ENCODE measurements at regions not wholly inside any gene's neighbourhood (a gene's known extent, or its start where the extent isn't known, plus 50 kb on each side); places are given as distances from the start of the nearest gene placed in this dataset.

GRCh38 chr6:14674458-14674857 is 556.9 kb downstream of the CD83 start:
- no peak overlapping the region for H3K9ac ChIP-seq (ENCODE audit: insufficient read depth, low read length)
- DNase-seq (ENCODE audit: low read depth in 2 of 2), result no peak
- H3K4me3 ChIP-seq (replicated peaks in 1 of 4; ENCODE audit: control extremely low read depth in 1 of 4, insufficient read depth in 1 of 4, low read depth in 3 of 4, low read length in 4 of 4), result no peak overlapping the region
- TF ChIP-seq CTCF (conservative IDR thresholded peaks at IDR 0.05 in 1 of 2, IDR thresholded peaks at IDR 0.05 in 1 of 2; ENCODE audit: low read depth in 1 of 2, low read length in 2 of 2), result no peak
- TF ChIP-seq EZH2 (IDR thresholded peaks at IDR 0.05; ENCODE audit: low read length, missing control alignments), result no peak
- no peak overlapping the region for H3K27ac ChIP-seq (ENCODE audit: insufficient read depth, low read length)
- H3K36me3 ChIP-seq (ENCODE audit: control insufficient read depth, insufficient read depth, low read length), result no peaks in the 10 kb centered on the region
- no peaks in the 10 kb centered on the region for H4K20me1 ChIP-seq (ENCODE audit: control insufficient read depth, extremely low read depth, insufficient read depth, low read length)
- no peaks in the 10 kb centered on the region for H3K27me3 ChIP-seq (ENCODE audit: control insufficient read depth, insufficient read depth, low read length)
- H3K4me2 ChIP-seq (ENCODE audit: extremely low read depth, insufficient read depth, low read length), result no peak overlapping the region
- H3K4me1 ChIP-seq (ENCODE audit: control insufficient read depth, extremely low read depth, insufficient read depth, low read length), result peaks cover 4% of the 10 kb centered on the region
- no peaks in the 10 kb centered on the region for H3K79me2 ChIP-seq (ENCODE audit: control insufficient read depth, insufficient read depth, low read length)
- no peak overlapping the region for H2AFZ ChIP-seq (ENCODE audit: low read length)
- H3K9me3 ChIP-seq (ENCODE audit: control insufficient read depth, insufficient read depth, low read depth, low read length), result no peaks in the 10 kb centered on the region

- DNase-seq (ENCODE audit: low read depth in 2 of 2), result no peak
- Histone ChIP-seq H3K9me3 (ENCODE audit: control insufficient read depth, insufficient read depth, low read depth, low read length) (no peaks in the 10 kb centered on the region), H4K20me1 (ENCODE audit: control insufficient read depth, extremely low read depth, insufficient read depth, low read length) (no peaks in the 10 kb centered on the region), H3K36me3 (ENCODE audit: control insufficient read depth, insufficient read depth, low read length) (no peaks in the 10 kb centered on the region), H3K27me3 (ENCODE audit: control insufficient read depth, insufficient read depth, low read length) (no peaks in the 10 kb centered on the region), H3K79me2 (ENCODE audit: control insufficient read depth, insufficient read depth, low read length) (no peaks in the 10 kb centered on the region), H3K9ac (ENCODE audit: insufficient read depth, low read length) (no peak overlapping the region), H3K27ac (ENCODE audit: insufficient read depth, low read length) (no peak overlapping the region), H3K4me2 (ENCODE audit: extremely low read depth, insufficient read depth, low read length) (no peak overlapping the region), H3K4me3 (replicated peaks in 1 of 4; ENCODE audit: control extremely low read depth in 1 of 4, insufficient read depth in 1 of 4, low read depth in 3 of 4, low read length in 4 of 4) (no peak overlapping the region), H3K4me1 (ENCODE audit: control insufficient read depth, extremely low read depth, insufficient read depth, low read length) (peaks cover 4% of the 10 kb centered on the region), H2AFZ (ENCODE audit: low read length) (no peak overlapping the region)
- TF ChIP-seq CTCF (conservative IDR thresholded peaks at IDR 0.05 in 1 of 2, IDR thresholded peaks at IDR 0.05 in 1 of 2; ENCODE audit: low read depth in 1 of 2, low read length in 2 of 2), result no peak
- no peak for TF ChIP-seq EZH2 (IDR thresholded peaks at IDR 0.05; ENCODE audit: low read length, missing control alignments)
Measured at GRCh38 chr6:14674867-14675648, 557.5 kb downstream of the CD83 start.

GRCh38 chr6:14676064-14676463 is 558.5 kb downstream of the CD83 start:
- H3K27ac ChIP-seq (ENCODE audit: insufficient read depth, low read length), result no peak overlapping the region
- no peak overlapping the region for H3K9ac ChIP-seq (ENCODE audit: insufficient read depth, low read length)
- H3K4me3 ChIP-seq (replicated peaks in 1 of 4; ENCODE audit: control extremely low read depth in 1 of 4, insufficient read depth in 1 of 4, low read depth in 3 of 4, low read length in 4 of 4), result no peak overlapping the region
- DNase-seq (ENCODE audit: low read depth in 2 of 2), result peak; percentile 57 to 60
- H3K9me3 ChIP-seq (ENCODE audit: control insufficient read depth, insufficient read depth, low read depth, low read length), result no peaks in the 10 kb centered on the region
- H2AFZ ChIP-seq (ENCODE audit: low read length), result no peak overlapping the region
- no peaks in the 10 kb centered on the region for H3K79me2 ChIP-seq (ENCODE audit: control insufficient read depth, insufficient read depth, low read length)
- H3K4me2 ChIP-seq (ENCODE audit: extremely low read depth, insufficient read depth, low read length), result no peak overlapping the region
- H3K27me3 ChIP-seq (ENCODE audit: control insufficient read depth, insufficient read depth, low read length), result no peaks in the 10 kb centered on the region
- no peaks in the 10 kb centered on the region for H3K36me3 ChIP-seq (ENCODE audit: control insufficient read depth, insufficient read depth, low read length)
- peaks cover 4% of the 10 kb centered on the region for H3K4me1 ChIP-seq (ENCODE audit: control insufficient read depth, extremely low read depth, insufficient read depth, low read length)
- TF ChIP-seq EZH2 (IDR thresholded peaks at IDR 0.05; ENCODE audit: low read length, missing control alignments), result no peak
- no peak for TF ChIP-seq CTCF (conservative IDR thresholded peaks at IDR 0.05 in 1 of 2, IDR thresholded peaks at IDR 0.05 in 1 of 2; ENCODE audit: low read depth in 1 of 2, low read length in 2 of 2)
- no peaks in the 10 kb centered on the region for H4K20me1 ChIP-seq (ENCODE audit: control insufficient read depth, extremely low read depth, insufficient read depth, low read length)
